IMR-90 (cell line): ENCODE measurements at regions not wholly inside any gene's neighbourhood (a gene's known extent, or its start where the extent isn't known, plus 50 kb on each side); places are given as distances from the start of the nearest gene placed in this dataset.

Experiments used
- ATAC-seq: fragments of 200-7000 bp; cut with Tn5 transposase; 2 replicates; pipeline ENCODE4 v1.9.1; 2020; ENCODE audit warnings: low read depth, mild to moderate bottlenecking, moderate library complexity
- BruUV-seq: library from RNA; stranded (reverse); fragments of 400-500 nt; replicated peaks from 2 replicates; lab custom pipeline; 2021; lab: Mats Ljungman, UMichigan
- CTCF ChIA-PET: fragments of 300-600 bp; formaldehyde crosslinking; extraction: SDS; loops from one replicate; lab custom pipeline; 2021; ENCODE audit warnings: antibody characterized with exemption; lab: Yijun Ruan, JAX
- POLR2A ChIA-PET: fragments of 300-600 bp; sonication (Branson Sonifier 250); formaldehyde crosslinking; loops from one replicate; lab custom pipeline; 2022; ENCODE audit warnings: antibody characterized with exemption; ENCODE audit not compliant: unreplicated experiment; lab: Charles Lee
- DNase-seq: peaks from one replicate; pipeline ENCODE4 v3.0.0; 2013
- H2AFZ ChIP-seq: replicated peaks from 2 replicates; pipeline ENCODE3; 2013; ENCODE audit warnings: low read length, mild to moderate bottlenecking; ENCODE audit not compliant: poor library complexity
- H2AK5ac ChIP-seq: 2 replicates; pipeline ENCODE4 v1.6.1; 2013; ENCODE audit warnings: low read depth, low read length, inconsistent platforms
- H2AK9ac ChIP-seq: replicated peaks from 2 replicates; pipeline ENCODE3; 2013; ENCODE audit warnings: mild to moderate bottlenecking, low read depth, low read length, moderate library complexity; ENCODE audit not compliant: poor library complexity
- H2BK120ac ChIP-seq: 2 replicates; pipeline ENCODE4 v1.6.1; 2013; ENCODE audit warnings: low read depth, low read length, inconsistent platforms
- H2BK15ac ChIP-seq: 3 replicates; pipeline ENCODE4 v1.6.1; 2013; ENCODE audit warnings: low read depth, low read length, inconsistent platforms
- H2BK20ac ChIP-seq: 2 replicates; pipeline ENCODE4 v1.6.1; 2013; ENCODE audit warnings: low read depth, mild to moderate bottlenecking, inconsistent platforms, low read length, moderate library complexity
- H2BK5ac ChIP-seq: 2 replicates; pipeline ENCODE4 v1.6.1; 2013; ENCODE audit warnings: mild to moderate bottlenecking, low read depth, low read length, inconsistent platforms; ENCODE audit not compliant: poor library complexity, severe bottlenecking
- H3K14ac ChIP-seq: replicated peaks from 2 replicates; pipeline ENCODE4 v1.6.1; 2013; ENCODE audit warnings: low read depth, low read length, inconsistent platforms
- H3K18ac ChIP-seq: 2 replicates; pipeline ENCODE4 v1.6.1; 2013; ENCODE audit warnings: low read depth, low read length, control low read depth
- H3K23ac ChIP-seq: 2 replicates; pipeline ENCODE4 v1.6.1; 2013; ENCODE audit warnings: low read depth, low read length, inconsistent platforms
- H3K27ac ChIP-seq: 2 replicates; pipeline ENCODE4 v1.5.1; 2013; ENCODE audit warnings: mild to moderate bottlenecking, control low read depth, low read length; ENCODE audit not compliant: insufficient read depth
- H3K27me3 ChIP-seq: 2 replicates; pipeline ENCODE4 v1.6.1; 2013; ENCODE audit warnings: low read length; ENCODE audit not compliant: control insufficient read depth, insufficient read depth
- H3K36me3 ChIP-seq: 2 replicates; pipeline ENCODE4 v1.6.1; 2013; ENCODE audit warnings: low read length, mixed read lengths; ENCODE audit not compliant: control insufficient read depth, insufficient read depth
- H3K4ac ChIP-seq: 2 replicates; pipeline ENCODE4 v1.6.1; 2013; ENCODE audit warnings: low read depth, low read length, inconsistent platforms
- H3K4me1 ChIP-seq: 2 replicates; pipeline ENCODE4 v1.6.1; 2013; ENCODE audit warnings: low read length, mixed read lengths; ENCODE audit not compliant: control insufficient read depth, insufficient read depth
- H3K4me2 ChIP-seq: 2 replicates; pipeline ENCODE4 v1.6.1; 2013; ENCODE audit warnings: low read depth, mild to moderate bottlenecking, control low read depth, low read length, moderate library complexity
- H3K4me3 ChIP-seq: 2 replicates; pipeline ENCODE4 v1.5.1; 2013; ENCODE audit warnings: low read depth, mild to moderate bottlenecking, control low read depth, low read length, moderate library complexity; ENCODE audit not compliant: insufficient read depth
- H3K56ac ChIP-seq: 2 replicates; pipeline ENCODE4 v1.6.1; 2013; ENCODE audit warnings: low read length, inconsistent platforms; ENCODE audit not compliant: insufficient read depth; ENCODE audit errors: extremely low read depth
- H3K79me1 ChIP-seq, 2 experiments: 2 replicates each; pipeline ENCODE4 v1.6.1; 2013; ENCODE audit warnings: low read length in 2 of 2, inconsistent platforms in 1 of 2, low read depth in 1 of 2
- H3K9ac ChIP-seq: 2 replicates; pipeline ENCODE4 v1.6.1; 2013; ENCODE audit warnings: low read depth, low read length, control low read depth
- H3K9me1 ChIP-seq: 2 replicates; pipeline ENCODE4 v1.6.1; 2013; ENCODE audit warnings: low read length, inconsistent platforms; ENCODE audit not compliant: insufficient read depth
- H3K9me3 ChIP-seq: 2 replicates; pipeline ENCODE4 v1.6.1; 2013; ENCODE audit warnings: low read length; ENCODE audit not compliant: control insufficient read depth, insufficient read depth
- H4K20me1 ChIP-seq: 2 replicates; pipeline ENCODE4 v1.6.1; 2013; ENCODE audit warnings: low read length, inconsistent platforms; ENCODE audit not compliant: insufficient read depth
- H4K5ac ChIP-seq: 2 replicates; pipeline ENCODE4 v1.6.1; 2013; ENCODE audit warnings: mild to moderate bottlenecking, low read depth, low read length, control low read depth
- H4K8ac ChIP-seq, 2 experiments: 2 replicates each; pipeline ENCODE4 v1.6.1; 2013; ENCODE audit warnings: low read depth in 2 of 2, low read length in 2 of 2, control low read depth in 1 of 2, inconsistent platforms in 1 of 2
- H4K91ac ChIP-seq: 2 replicates; pipeline ENCODE4 v1.6.1; 2013; ENCODE audit warnings: low read depth, low read length, inconsistent platforms; ENCODE audit not compliant: insufficient read depth
- CTCF ChIP-seq: conservative IDR thresholded peaks from 2 replicates; pipeline ENCODE4 v1.5.1; 2012; ENCODE audit warnings: mild to moderate bottlenecking, low read depth, low read length, improper control_type of control experiment
- MXI1 ChIP-seq: IDR thresholded peaks from 2 replicates; pipeline ENCODE4 v1.6.1; 2012; ENCODE audit warnings: low read depth, mild to moderate bottlenecking, low read length, moderate library complexity, borderline replicate concordance
- NFE2L2 ChIP-seq: fragments of 150-350 bp; IDR thresholded peaks from 2 replicates; pipeline ENCODE4 v1.6.1; 2016; ENCODE audit warnings: low read depth, mild to moderate bottlenecking, low read length
- POLR2A ChIP-seq: IDR thresholded peaks from 2 replicates; pipeline ENCODE4 v1.6.1; 2012; ENCODE audit warnings: mild to moderate bottlenecking, low read depth, low read length
- USF2 ChIP-seq: fragments of 150-350 bp; IDR thresholded peaks from 2 replicates; pipeline ENCODE4 v1.6.1; 2017; ENCODE audit warnings: mild to moderate bottlenecking, antibody characterized with exemption, low read length, low read depth
- WGBS, 2 experiments: methylation state at CpG; one replicate each; pipeline versions ENCODE4 v1.1.5 to v1.1.7; 2013; ENCODE audit warnings: missing lambda C conversion rate in 2 of 2; ENCODE audit not compliant: insufficient read length in 1 of 2; ENCODE audit errors: extremely low coverage in 2 of 2; 5-methylcytosine and 5-hydroxymethylcytosine counted together
- dilution Hi-C: fragments of 300-500 bp; cut with HindIII; formaldehyde crosslinking; loops from one replicate; pipeline ENCODE4 v1.14.3; 2018; ENCODE audit warnings: low sequenced_read_pairs; ENCODE audit not compliant: unreplicated experiment
- in situ Hi-C: fragments of 300-500 bp; cut with MboI; formaldehyde crosslinking; loops from 3 replicates; pipeline ENCODE4 v1.14.3; 2019; ENCODE audit warnings: low sequenced_read_pairs, inconsistent platforms, mixed read lengths
- intact Hi-C: fragments of 100-400 bp; cut with micrococcal nuclease; formaldehyde crosslinking; loops from 2 replicates; pipeline ENCODE4 v1.10.0; 2022

DNA sequence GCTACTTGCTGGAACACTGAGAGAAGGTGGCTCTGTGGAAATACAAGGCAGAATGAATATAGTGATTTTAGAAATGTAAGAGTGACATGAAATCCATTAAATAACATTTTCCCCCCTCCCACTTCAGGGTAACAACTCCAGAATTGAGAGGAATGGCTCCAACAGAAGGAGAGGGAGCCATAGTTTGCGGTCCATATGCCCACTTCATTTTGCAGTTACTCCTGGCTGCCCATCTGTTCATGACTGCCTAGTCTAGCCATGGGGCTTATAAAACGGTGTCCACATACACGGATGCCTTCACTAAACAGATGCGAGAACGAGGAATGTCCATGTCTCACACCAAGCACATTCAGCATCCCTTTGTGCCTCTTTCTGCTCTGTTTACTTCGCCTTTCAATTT lies 186.7 kb downstream of the TMEM38B start:
- whole genome bisulfite sequencing, 2 experiments: 84% methylated on average over 5 of the region's 6 CpGs; no CpG with 5 or more reads in 1 of the 2 experiments
- POLR2A ChIA-PET: no interaction called here
- TF ChIP-seq USF2 (no peak), POLR2A (no peak), MXI1 (no peak), CTCF (no peak), NFE2L2 (no peak)
- no peak overlapping the region for H2AK9ac ChIP-seq
- H3K9me1 ChIP-seq: no peaks in the 10 kb centered on the region
- no peak overlapping the region for H2BK15ac ChIP-seq
- in situ Hi-C loops: no loop called here
- no peak overlapping the region for H2AFZ ChIP-seq
- intact Hi-C loops: loop anchor here (1.0 kb wide), 2 partner anchors 39 to 272 kb away; no protein-coding TSS in a partner anchor
- H3K18ac ChIP-seq: no peak overlapping the region
- H3K14ac ChIP-seq: no peak overlapping the region
- no peaks in the 10 kb centered on the region for H3K79me1 ChIP-seq
- H3K9me3 ChIP-seq: no peaks in the 10 kb centered on the region
- no peak overlapping the region for H3K4ac ChIP-seq
- CTCF ChIA-PET: interaction anchor here (0.6 to 1.6 kb wide), 9 partner anchors 8 to 1289 kb away, joined by 3 to 18 read pairs (median 4); no protein-coding TSS in a partner anchor
- no peak overlapping the region for H2BK5ac ChIP-seq
- dilution Hi-C loops: no loop called here
- no peaks in the 10 kb centered on the region for H3K4me1 ChIP-seq
- H4K8ac ChIP-seq: no peak overlapping the region
- no peak overlapping the region for H3K23ac ChIP-seq
- no peak overlapping the region for H2BK20ac ChIP-seq
- H3K27me3 ChIP-seq: no peaks in the 10 kb centered on the region
- no peaks in the 10 kb centered on the region for H4K20me1 ChIP-seq
- H3K4me3 ChIP-seq: no peak overlapping the region
- ATAC-seq: no peak
- no TSS peak for BruUV-seq
- no peaks in the 10 kb centered on the region for H3K36me3 ChIP-seq
- H3K4me2 ChIP-seq: no peak overlapping the region
- no peak overlapping the region for H3K56ac ChIP-seq
- no peak overlapping the region for H2AK5ac ChIP-seq
- no peak overlapping the region for H3K9ac ChIP-seq
- DNase-seq: no peak
- no peak overlapping the region for H2BK120ac ChIP-seq
- H4K5ac ChIP-seq: no peak overlapping the region
- H4K91ac ChIP-seq: no peak overlapping the region
- H3K27ac ChIP-seq: no peak overlapping the region
